Fibroblast of peridontal ligament (primary cell): ENCODE measurements at regions not wholly inside any gene's neighbourhood (a gene's known extent, or its start where the extent isn't known, plus 50 kb on each side); places are given as distances from the start of the nearest gene placed in this dataset.
"Not testable (repeated sequence)": the region's sequence is repeated elsewhere in the genome, so short reads cannot be mapped to it uniquely, and the experiment has no call there.

Experiments
- DNase-seq: peaks from one replicate; pipeline ENCODE4 v3.0.0-alpha.2; 2010; ENCODE audit errors: extremely low read depth

- DNase-seq = peak; percentile 6
Observed at GRCh38 chr7:68619526-68619925, 978.7 kb upstream of the AUTS2 start.

GRCh38 chr7:68622500-68622899 lies 975.8 kb upstream of the AUTS2 start:
- no peak for DNase-seq

- DNase-seq = no peak
Observed at GRCh38 chr7:68623030-68623429, 975.2 kb upstream of the AUTS2 start.

GRCh38 chr7:68627247-68627864 lies 970.9 kb upstream of the AUTS2 start:
- no peak for DNase-seq

- not testable (repeated sequence) for DNase-seq
Observed at GRCh38 chr7:68630914-68631313, 967.4 kb upstream of the AUTS2 start.

- DNase-seq = no peak
Observed at GRCh38 chr7:68640103-68640502, 958.2 kb upstream of the AUTS2 start.

GRCh38 chr7:68642727-68643126 lies 955.5 kb upstream of the AUTS2 start:
- DNase-seq = no peak

GRCh38 chr7:68663392-68663791 lies 934.9 kb upstream of the AUTS2 start:
- DNase-seq = no peak

- DNase-seq = no peak
Observed at GRCh38 chr7:68671046-68671445, 927.2 kb upstream of the AUTS2 start.

GRCh38 chr7:68671671-68672070 lies 926.6 kb upstream of the AUTS2 start:
- DNase-seq = no peak

GRCh38 chr7:68674826-68675225 lies 923.4 kb upstream of the AUTS2 start:
- no peak for DNase-seq

- peak; percentile 69 for DNase-seq
Observed at GRCh38 chr7:68676813-68677535, 921.3 kb upstream of the AUTS2 start.

- no peak for DNase-seq
Observed at GRCh38 chr7:68678196-68678595, 920.1 kb upstream of the AUTS2 start.

GRCh38 chr7:68679459-68680234 lies 918.6 kb upstream of the AUTS2 start:
- no peak for DNase-seq

- DNase-seq = no peak
Observed at GRCh38 chr7:68680235-68680872, 917.9 kb upstream of the AUTS2 start.

- DNase-seq = no peak
Observed at GRCh38 chr7:68682910-68683309, 915.4 kb upstream of the AUTS2 start.

- no peak for DNase-seq
Observed at GRCh38 chr7:68684246-68684839, 913.9 kb upstream of the AUTS2 start.

- DNase-seq = no peak
Observed at GRCh38 chr7:68684996-68685395, 913.3 kb upstream of the AUTS2 start.

GRCh38 chr7:68688416-68689086 lies 909.7 kb upstream of the AUTS2 start:
- DNase-seq = no peak

- DNase-seq = peak; percentile 30
Observed at GRCh38 chr7:68689087-68689433, 909.2 kb upstream of the AUTS2 start.
